PC-9 (cell line): ENCODE measurements at regions not wholly inside any gene's neighbourhood (a gene's known extent, or its start where the extent isn't known, plus 50 kb on each side); places are given as distances from the start of the nearest gene placed in this dataset.
A peak's percentile ranks its signal among the peaks of the same experiment; 100 is the strongest.

Experiments used
- BruUV-seq: library from RNA; stranded (reverse); fragments of 400-500 nt; replicated peaks from 2 replicates; lab custom pipeline; 2021; lab: Mats Ljungman, UMichigan
- CTCF ChIA-PET: fragments of 300-600 bp; sonication (Branson Sonifier 250); formaldehyde crosslinking; loops from one replicate; lab custom pipeline; 2022; ENCODE audit warnings: antibody characterized with exemption; lab: Charles Lee
- POLR2A ChIA-PET: fragments of 300-600 bp; sonication (Branson Sonifier 250); formaldehyde crosslinking; loops from one replicate; lab custom pipeline; 2022; ENCODE audit warnings: antibody characterized with exemption; ENCODE audit not compliant: unreplicated experiment; lab: Charles Lee
- DNase-seq, 2 experiments: peaks; one replicate each; pipeline versions ENCODE4 v3.0.0 to v3.0.0-alpha.2; 2015 to 2022; ENCODE audit warnings: mixed read lengths in 1 of 2
- H2AFZ ChIP-seq: fragments of 200-600 bp; sonication (generic); 2 replicates; pipeline ENCODE4 v1.8.1; 2017; ENCODE audit warnings: antibody characterized with exemption
- H3F3A ChIP-seq: fragments of 200-600 bp; sonication (generic); 2 replicates; pipeline ENCODE4 v1.8.1; 2017; ENCODE audit warnings: antibody characterized with exemption, mild to moderate bottlenecking, low read depth; ENCODE audit not compliant: insufficient read depth
- H3K27ac ChIP-seq: fragments of 200-600 bp; sonication (generic); 2 replicates; pipeline ENCODE4 v1.6.1; 2016; ENCODE audit warnings: mixed run types
- H3K27me3 ChIP-seq: fragments of 200-600 bp; sonication (generic); 2 replicates; pipeline ENCODE4 v1.6.1; 2016; ENCODE audit warnings: low read depth, mixed run types; ENCODE audit not compliant: insufficient read depth
- H3K36me3 ChIP-seq: fragments of 200-600 bp; sonication (generic); 2 replicates; pipeline ENCODE4 v1.6.1; 2016; ENCODE audit warnings: low read depth, mixed run types
- H3K4me1 ChIP-seq: fragments of 200-600 bp; sonication (generic); replicated peaks from 2 replicates; pipeline ENCODE4 v1.6.1; 2016; ENCODE audit warnings: mixed run types; ENCODE audit not compliant: insufficient read depth
- H3K4me2 ChIP-seq: fragments of 200-600 bp; sonication (generic); 2 replicates; pipeline ENCODE4 v1.6.1; 2017; ENCODE audit warnings: mixed run types
- H3K4me3 ChIP-seq: fragments of 200-600 bp; sonication (generic); 2 replicates; pipeline ENCODE4 v1.6.1; 2016; ENCODE audit warnings: mixed run types
- H3K79me2 ChIP-seq: fragments of 200-600 bp; sonication (generic); 2 replicates; pipeline ENCODE4 v1.6.1; 2017; ENCODE audit warnings: low read depth, mixed run types
- H3K9me2 ChIP-seq: fragments of 200-600 bp; sonication (generic); 2 replicates; pipeline ENCODE4 v1.8.1; 2017; ENCODE audit warnings: mild to moderate bottlenecking; ENCODE audit not compliant: insufficient read depth
- H3K9me3 ChIP-seq: fragments of 200-600 bp; sonication (generic); 2 replicates; pipeline ENCODE4 v1.8.1; 2016; ENCODE audit warnings: low read depth; ENCODE audit not compliant: insufficient read depth
- H4K20me1 ChIP-seq: fragments of 200-600 bp; sonication (generic); 2 replicates; pipeline ENCODE4 v1.8.1; 2017; ENCODE audit not compliant: insufficient read depth
- EZH2 ChIP-seq: fragments of 200-600 bp; sonication (generic); IDR thresholded peaks from 2 replicates; pipeline ENCODE4 v1.8.0; 2017; ENCODE audit warnings: antibody characterized with exemption, low read depth
- intact Hi-C: fragments of 100-400 bp; cut with micrococcal nuclease; formaldehyde crosslinking; loops from one replicate; pipeline ENCODE4 v1.10.0; 2022; ENCODE audit not compliant: unreplicated experiment
- TF ChIP-seq, protein P1 (sequence below): fragments of 200-600 bp; sonication (generic); conservative IDR thresholded peaks from 2 replicates; pipeline ENCODE4 v1.6.1; 2017; ENCODE audit warnings: mixed run types, antibody characterized with exemption, mild to moderate bottlenecking, moderate library complexity

DNA sequence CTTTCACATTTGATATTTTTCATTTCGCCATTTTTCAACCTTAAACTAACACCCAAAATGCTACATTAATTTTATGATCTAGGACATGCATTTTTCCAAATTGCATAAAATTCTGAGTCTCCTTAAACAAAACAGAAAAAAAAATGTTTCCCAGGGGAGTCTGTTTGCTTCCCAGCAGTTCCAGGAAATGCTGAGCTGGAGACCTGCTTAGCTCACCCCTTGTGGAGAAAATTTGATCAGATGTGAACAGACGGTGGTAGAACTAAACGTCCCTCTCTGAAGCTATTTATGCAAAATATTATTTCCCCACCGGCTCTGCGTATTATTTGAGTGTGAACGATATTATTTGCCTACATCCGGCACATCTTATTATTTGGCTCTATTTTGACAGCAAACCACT, 74.9 kb upstream of the AGAP1 start:
- Histone ChIP-seq H3K27me3 (no peaks in the 10 kb centered on the region), H3K79me2 (no peaks in the 10 kb centered on the region), H3K27ac (no peak overlapping the region), H3K4me1 (peaks cover 11% of the 10 kb centered on the region), H3K36me3 (no peaks in the 10 kb centered on the region), H4K20me1 (no peaks in the 10 kb centered on the region), H3F3A (no peaks in the 10 kb centered on the region), H2AFZ (no peak overlapping the region), H3K4me3 (no peak overlapping the region), H3K4me2 (no peak overlapping the region), H3K9me2 (no peaks in the 10 kb centered on the region), H3K9me3 (no peaks in the 10 kb centered on the region)
- CTCF ChIA-PET: no interaction called here
- POLR2A ChIA-PET: no interaction called here
- intact Hi-C loops: no loop called here
- no peak for DNase-seq
- no TSS peak for BruUV-seq
- TF ChIP-seq, protein P1, sequence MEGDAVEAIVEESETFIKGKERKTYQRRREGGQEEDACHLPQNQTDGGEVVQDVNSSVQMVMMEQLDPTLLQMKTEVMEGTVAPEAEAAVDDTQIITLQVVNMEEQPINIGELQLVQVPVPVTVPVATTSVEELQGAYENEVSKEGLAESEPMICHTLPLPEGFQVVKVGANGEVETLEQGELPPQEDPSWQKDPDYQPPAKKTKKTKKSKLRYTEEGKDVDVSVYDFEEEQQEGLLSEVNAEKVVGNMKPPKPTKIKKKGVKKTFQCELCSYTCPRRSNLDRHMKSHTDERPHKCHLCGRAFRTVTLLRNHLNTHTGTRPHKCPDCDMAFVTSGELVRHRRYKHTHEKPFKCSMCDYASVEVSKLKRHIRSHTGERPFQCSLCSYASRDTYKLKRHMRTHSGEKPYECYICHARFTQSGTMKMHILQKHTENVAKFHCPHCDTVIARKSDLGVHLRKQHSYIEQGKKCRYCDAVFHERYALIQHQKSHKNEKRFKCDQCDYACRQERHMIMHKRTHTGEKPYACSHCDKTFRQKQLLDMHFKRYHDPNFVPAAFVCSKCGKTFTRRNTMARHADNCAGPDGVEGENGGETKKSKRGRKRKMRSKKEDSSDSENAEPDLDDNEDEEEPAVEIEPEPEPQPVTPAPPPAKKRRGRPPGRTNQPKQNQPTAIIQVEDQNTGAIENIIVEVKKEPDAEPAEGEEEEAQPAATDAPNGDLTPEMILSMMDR: no peak
- no peak for TF ChIP-seq EZH2

DNA sequence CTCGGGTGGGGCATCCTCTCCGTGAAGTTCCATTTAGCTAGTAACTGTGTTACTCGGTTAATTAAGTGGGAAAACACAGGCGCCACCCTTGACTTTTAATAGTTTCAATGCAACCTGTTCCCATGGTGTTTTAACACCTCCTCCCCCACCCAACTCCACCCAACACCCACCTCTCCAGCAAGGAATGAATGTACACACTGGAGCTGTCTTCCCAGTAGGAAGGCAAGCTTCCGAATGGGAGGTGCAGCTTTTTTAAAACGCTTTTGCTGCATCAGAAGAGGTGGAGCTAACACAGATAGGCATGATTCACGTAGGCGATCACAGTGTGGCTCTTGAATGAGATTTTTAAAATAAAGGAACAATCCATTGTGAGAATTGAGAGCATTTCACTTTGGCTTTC, 73.8 kb upstream of the AGAP1 start:
- intact Hi-C loops: no loop called here
- Histone ChIP-seq H3K36me3 (no peaks in the 10 kb centered on the region), H4K20me1 (no peaks in the 10 kb centered on the region), H3K4me2 (no peak overlapping the region), H3K27me3 (no peaks in the 10 kb centered on the region), H3K27ac (no peak overlapping the region), H3K4me1 (peaks cover 11% of the 10 kb centered on the region), H3K4me3 (no peak overlapping the region), H3K9me3 (no peaks in the 10 kb centered on the region), H3K9me2 (no peaks in the 10 kb centered on the region), H2AFZ (no peak overlapping the region), H3F3A (no peaks in the 10 kb centered on the region), H3K79me2 (no peaks in the 10 kb centered on the region)
- no TSS peak for BruUV-seq
- ChIA-PET POLR2A (no interaction called here), CTCF (no interaction called here)
- no peak for DNase-seq
- TF ChIP-seq EZH2: no peak
- TF ChIP-seq, protein P1: no peak

DNA sequence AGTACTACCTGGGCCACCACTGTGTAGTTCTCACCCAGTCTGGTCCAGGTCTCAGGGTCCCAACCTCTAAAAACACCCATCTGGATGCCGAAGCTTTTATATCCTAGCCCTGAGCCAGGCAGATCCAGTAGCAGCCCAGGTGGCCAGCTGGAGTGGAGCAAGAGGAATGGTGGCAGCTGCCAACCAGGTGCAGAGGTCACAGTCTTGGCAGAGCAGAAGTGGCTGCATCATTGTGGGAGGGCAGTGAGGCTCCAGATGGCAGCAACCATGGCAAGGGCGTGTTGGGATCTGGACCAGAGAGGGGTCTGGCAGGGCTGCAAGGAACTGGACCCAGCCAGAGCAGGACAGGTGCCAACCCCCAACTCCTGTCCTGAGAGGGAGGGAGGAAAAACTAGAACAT, 72.2 kb upstream of the AGAP1 start:
- H3K4me2 ChIP-seq: peak overlapping the region; percentile 29; the same call in 1 of the 2 replicates
- ChIA-PET CTCF (no interaction called here), POLR2A (no interaction called here)
- 0 out of 2 replicates have a peak, but pooled peaks cover 3% of the 10 kb centered on the region for H3K9me2 ChIP-seq
- no peaks in the 10 kb centered on the region for H3K9me3 ChIP-seq
- no TSS peak for BruUV-seq
- peak; percentile 41 to 42 for DNase-seq
- intact Hi-C loops: no loop called here
- TF ChIP-seq, protein P1: no peak
- no peak for TF ChIP-seq EZH2
- H3K79me2 ChIP-seq: no peaks in the 10 kb centered on the region
- no peaks in the 10 kb centered on the region for H4K20me1 ChIP-seq
- H3K27me3 ChIP-seq: no peaks in the 10 kb centered on the region
- H2AFZ ChIP-seq: no peak overlapping the region
- no peak overlapping the region for H3K27ac ChIP-seq
- no peak overlapping the region for H3K4me3 ChIP-seq
- H3F3A ChIP-seq: no peaks in the 10 kb centered on the region
- peaks cover 11% of the 10 kb centered on the region for H3K4me1 ChIP-seq
- H3K36me3 ChIP-seq: no peaks in the 10 kb centered on the region
